ENCODE measurements at regions not wholly inside any gene's neighbourhood (a gene's known extent, or its start where the extent isn't known, plus 50 kb on each side); places are given as distances from the start of the nearest gene placed in this dataset.

- no peak for TF ChIP-seq EGR1 (IDR thresholded peaks at IDR 0.05)
- peak; percentile 9; the same call in 1 of the 2 replicates for TF ChIP-seq RAD21 (IDR thresholded peaks at IDR 0.05; ENCODE audit: low read depth)
- TF ChIP-seq FOXM1 (IDR thresholded peaks at IDR 0.05; ENCODE audit: borderline replicate concordance, low read depth), result no peak
- no peak for TF ChIP-seq USF1 (IDR thresholded peaks at IDR 0.05)
- TF ChIP-seq EP300 (IDR thresholded peaks at IDR 0.05; ENCODE audit: borderline replicate concordance), result no peak
Observed at GRCh38 chr2:111669928-111670695, 213.9 kb downstream of the ANAPC1 start.

GRCh38 chr2:111670776-111671175, 213.2 kb downstream of the ANAPC1 start:
- no peak for TF ChIP-seq REST (IDR thresholded peaks at IDR 0.05; ENCODE audit: low read depth)
- TF ChIP-seq FOXM1 (IDR thresholded peaks at IDR 0.05; ENCODE audit: borderline replicate concordance, low read depth), result no peak
- no peak for TF ChIP-seq CEBPB (IDR thresholded peaks at IDR 0.05)
- TF ChIP-seq NFIC (IDR thresholded peaks at IDR 0.05), result no peak
- no peak for TF ChIP-seq MAX (IDR thresholded peaks at IDR 0.05)
- no peak for TF ChIP-seq TCF12 (IDR thresholded peaks at IDR 0.05; ENCODE audit: low read depth)
- no peak for TF ChIP-seq TEAD4 (IDR thresholded peaks at IDR 0.05)
- no peak for TF ChIP-seq ZBTB7A (IDR thresholded peaks at IDR 0.05; ENCODE audit: low read depth)
- TF ChIP-seq TAF1 (IDR thresholded peaks at IDR 0.05; ENCODE audit: low read depth), result no peak
- TF ChIP-seq EGR1 (IDR thresholded peaks at IDR 0.05), result no peak
- no peak for TF ChIP-seq USF1 (IDR thresholded peaks at IDR 0.05)
- TF ChIP-seq RAD21 (IDR thresholded peaks at IDR 0.05; ENCODE audit: low read depth), result no peak
- TF ChIP-seq YY1 (IDR thresholded peaks at IDR 0.05; ENCODE audit: low read depth), result no peak
- TF ChIP-seq EP300 (IDR thresholded peaks at IDR 0.05; ENCODE audit: borderline replicate concordance), result no peak
- TF ChIP-seq CREB1 (IDR thresholded peaks at IDR 0.05; ENCODE audit: low read depth), result no peak

GRCh38 chr2:111671426-111672150, 212.4 kb downstream of the ANAPC1 start:
- no peak for TF ChIP-seq FOXM1 (IDR thresholded peaks at IDR 0.05; ENCODE audit: borderline replicate concordance, low read depth)
- TF ChIP-seq MAX (IDR thresholded peaks at IDR 0.05), result no peak
- TF ChIP-seq ZBTB7A (IDR thresholded peaks at IDR 0.05; ENCODE audit: low read depth), result no peak
- TF ChIP-seq RAD21 (IDR thresholded peaks at IDR 0.05; ENCODE audit: low read depth), result no peak
- TF ChIP-seq TCF12 (IDR thresholded peaks at IDR 0.05; ENCODE audit: low read depth), result no peak
- TF ChIP-seq REST (IDR thresholded peaks at IDR 0.05; ENCODE audit: low read depth), result no peak
- no peak for TF ChIP-seq NFIC (IDR thresholded peaks at IDR 0.05)
- no peak for TF ChIP-seq CREB1 (IDR thresholded peaks at IDR 0.05; ENCODE audit: low read depth)

- no peak for TF ChIP-seq CREB1 (IDR thresholded peaks at IDR 0.05; ENCODE audit: low read depth)
- no peak for TF ChIP-seq NFIC (IDR thresholded peaks at IDR 0.05)
- TF ChIP-seq CEBPB (IDR thresholded peaks at IDR 0.05), result no peak
- no peak for TF ChIP-seq YY1 (IDR thresholded peaks at IDR 0.05; ENCODE audit: low read depth)
- TF ChIP-seq EP300 (IDR thresholded peaks at IDR 0.05; ENCODE audit: borderline replicate concordance), result no peak
- TF ChIP-seq FOXM1 (IDR thresholded peaks at IDR 0.05; ENCODE audit: borderline replicate concordance, low read depth), result no peak
- no peak for TF ChIP-seq TEAD4 (IDR thresholded peaks at IDR 0.05)
- no peak for TF ChIP-seq REST (IDR thresholded peaks at IDR 0.05; ENCODE audit: low read depth)
- TF ChIP-seq USF1 (IDR thresholded peaks at IDR 0.05), result no peak
- no peak for TF ChIP-seq EGR1 (IDR thresholded peaks at IDR 0.05)
- no peak for TF ChIP-seq MAX (IDR thresholded peaks at IDR 0.05)
Observed at GRCh38 chr2:111673526-111673925, 210.5 kb downstream of the ANAPC1 start.

Data from Ishikawa (cell line).